Muscle layer of colon (tissue), 2 donors: ENCODE measurements at regions not wholly inside any gene's neighbourhood (a gene's known extent, or its start where the extent isn't known, plus 50 kb on each side); places are given as distances from the start of the nearest gene placed in this dataset.

Source experiments
- H3K27ac ChIP-seq: one replicate; pipeline ENCODE4 v1.7.0; 2013; ENCODE audit warnings: low read depth, mild to moderate bottlenecking, low read length, moderate library complexity
- H3K27me3 ChIP-seq, 2 donors: one replicate each; pipeline ENCODE4 v1.7.0; 2013; ENCODE audit warnings: low read length in 2 of 2, mild to moderate bottlenecking in 2 of 2; ENCODE audit not compliant: insufficient read depth in 2 of 2, control insufficient read depth in 1 of 2
- H3K36me3 ChIP-seq: one replicate; pipeline ENCODE4 v1.7.0; 2013; ENCODE audit warnings: mild to moderate bottlenecking, low read length; ENCODE audit not compliant: insufficient read depth
- H3K4me1 ChIP-seq: one replicate; pipeline ENCODE4 v1.7.0; 2013; ENCODE audit warnings: mild to moderate bottlenecking, low read length; ENCODE audit not compliant: insufficient read depth
- H3K4me3 ChIP-seq, 2 donors: one replicate each; pipeline ENCODE4 v1.7.0; 2013; ENCODE audit warnings: low read length in 2 of 2, low read depth in 1 of 2, mild to moderate bottlenecking in 1 of 2, moderate library complexity in 1 of 2
- H3K9ac ChIP-seq: one replicate; pipeline ENCODE4 v1.7.0; 2013; ENCODE audit warnings: low read length
- H3K9me3 ChIP-seq: one replicate; pipeline ENCODE4 v1.7.0; 2013; ENCODE audit warnings: mild to moderate bottlenecking, low read length
- donor health status: abdominal sarcoma.
- donor health status: Adenocarcinoma of cecum.

DNA sequence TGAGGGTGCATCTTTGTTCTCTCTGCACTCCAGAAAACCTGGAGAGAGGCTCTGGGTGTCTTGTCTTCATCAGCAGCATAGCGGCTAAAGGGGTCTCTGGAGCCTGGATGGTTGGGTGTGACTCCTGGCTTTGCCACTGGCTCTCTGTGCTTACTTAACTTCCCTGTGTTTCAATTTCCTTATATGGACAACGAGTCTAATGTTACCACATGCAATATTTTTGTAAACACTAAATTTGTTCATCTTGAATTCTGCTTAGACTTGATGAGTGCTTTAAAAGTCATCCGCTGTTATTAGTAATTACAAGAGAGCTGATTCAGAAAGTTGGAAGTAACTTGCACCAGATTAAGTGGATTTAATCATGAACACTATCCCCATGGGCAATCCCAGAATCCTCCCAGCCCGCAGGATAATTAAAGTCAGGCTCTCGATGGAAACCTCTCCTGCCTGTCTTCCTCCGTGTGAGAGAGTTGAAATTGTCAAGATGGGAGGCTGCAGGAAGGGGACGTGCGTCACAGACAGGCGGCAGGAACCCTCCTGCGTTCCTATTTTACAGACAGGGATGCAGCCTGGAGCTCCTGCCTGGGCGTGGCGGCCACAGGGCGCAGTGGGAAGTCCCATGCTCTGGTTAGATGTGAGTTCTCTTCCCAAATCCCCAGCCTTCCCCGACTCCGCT is 201.2 kb downstream of the TTC8 start:
- no peaks in the 10 kb centered on the region for H3K36me3 ChIP-seq
- peaks cover 5% of the 10 kb centered on the region for H3K9me3 ChIP-seq
- H3K9ac ChIP-seq, result no peak overlapping the region
- H3K27me3 ChIP-seq, result peaks cover 11 to 12% of the 10 kb centered on the region in 2 donors
- no peak overlapping the region for H3K4me3 ChIP-seq
- H3K27ac ChIP-seq, result no peak overlapping the region
- peaks cover 5% of the 10 kb centered on the region for H3K4me1 ChIP-seq

DNA sequence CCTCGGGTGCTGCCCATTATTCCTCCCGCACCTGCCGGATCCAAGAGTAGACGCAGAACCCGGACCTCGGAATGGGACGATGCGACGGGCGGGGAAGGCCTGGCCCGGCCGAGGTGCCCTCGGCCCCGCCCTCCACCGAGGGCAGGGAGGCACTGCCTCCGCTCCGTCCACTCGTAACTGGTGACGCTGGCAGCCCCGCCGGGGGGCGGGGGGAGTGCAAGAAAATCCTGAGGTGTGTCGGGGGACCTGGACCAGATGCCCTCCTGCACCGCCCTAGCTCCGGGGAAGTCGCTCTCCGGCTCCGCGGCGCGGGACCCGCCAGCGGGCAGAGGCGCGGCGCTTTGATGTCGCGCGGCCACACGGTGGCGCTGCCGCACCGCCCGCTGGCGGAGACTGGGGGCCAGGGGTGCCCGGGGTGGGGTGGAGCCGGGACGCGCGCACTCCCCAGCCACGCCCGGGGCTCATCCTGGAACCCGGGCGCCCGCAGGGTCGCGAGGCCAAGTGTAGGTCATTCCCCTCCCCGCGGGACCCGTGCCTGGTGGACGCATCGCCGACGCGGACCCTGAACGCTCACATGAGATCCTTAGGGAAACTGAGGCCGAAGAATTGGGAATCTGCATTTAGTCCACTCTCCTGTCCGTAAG is 202.8 kb downstream of the TTC8 start:
- Histone ChIP-seq H3K27ac (no peak overlapping the region), H3K36me3 (no peaks in the 10 kb centered on the region), H3K9ac (no peak overlapping the region), H3K4me3 (peak overlapping the region; percentile 59 to 60), H3K9me3 (peaks cover 5% of the 10 kb centered on the region), H3K4me1 (peaks cover 5% of the 10 kb centered on the region), H3K27me3 (peaks cover 11 to 12% of the 10 kb centered on the region in 2 donors)

DNA sequence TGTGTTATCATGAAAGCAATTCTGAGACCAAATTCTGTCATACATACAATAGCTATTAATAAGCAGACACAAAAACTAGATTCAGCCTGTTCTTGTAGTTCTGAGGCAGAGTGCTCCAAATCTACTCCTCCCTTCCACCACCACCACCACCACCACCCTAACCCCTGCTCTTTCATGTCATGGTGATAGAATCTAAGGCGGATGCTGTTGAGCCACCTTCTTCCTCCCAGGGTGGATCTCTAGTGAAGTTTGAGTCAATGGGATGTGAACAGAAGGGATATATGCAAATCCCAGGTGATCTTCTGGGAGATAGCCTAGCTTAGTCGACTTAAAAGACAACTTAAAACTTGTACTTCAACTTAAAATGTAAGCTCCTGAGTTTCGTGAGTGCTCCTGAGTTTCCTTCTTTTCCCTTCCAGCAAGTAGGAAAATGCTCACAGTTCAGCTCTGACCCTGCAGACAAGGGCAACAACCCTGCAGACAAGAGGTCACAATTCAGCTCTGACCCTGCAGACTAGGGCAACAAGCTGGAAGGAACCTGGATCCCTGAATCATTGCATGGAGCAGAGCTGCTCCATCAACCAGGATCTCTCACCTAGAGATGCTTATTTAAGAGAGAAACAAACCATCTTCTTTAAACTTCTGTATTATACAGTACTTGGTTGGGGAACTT is 204.1 kb downstream of the TTC8 start:
- Histone ChIP-seq H3K9ac (no peak overlapping the region), H3K4me3 (no peak overlapping the region), H3K36me3 (no peaks in the 10 kb centered on the region), H3K9me3 (peaks cover 5% of the 10 kb centered on the region), H3K27me3 (peaks cover 11 to 12% of the 10 kb centered on the region in 2 donors), H3K4me1 (peaks cover 5% of the 10 kb centered on the region), H3K27ac (no peak overlapping the region)

DNA sequence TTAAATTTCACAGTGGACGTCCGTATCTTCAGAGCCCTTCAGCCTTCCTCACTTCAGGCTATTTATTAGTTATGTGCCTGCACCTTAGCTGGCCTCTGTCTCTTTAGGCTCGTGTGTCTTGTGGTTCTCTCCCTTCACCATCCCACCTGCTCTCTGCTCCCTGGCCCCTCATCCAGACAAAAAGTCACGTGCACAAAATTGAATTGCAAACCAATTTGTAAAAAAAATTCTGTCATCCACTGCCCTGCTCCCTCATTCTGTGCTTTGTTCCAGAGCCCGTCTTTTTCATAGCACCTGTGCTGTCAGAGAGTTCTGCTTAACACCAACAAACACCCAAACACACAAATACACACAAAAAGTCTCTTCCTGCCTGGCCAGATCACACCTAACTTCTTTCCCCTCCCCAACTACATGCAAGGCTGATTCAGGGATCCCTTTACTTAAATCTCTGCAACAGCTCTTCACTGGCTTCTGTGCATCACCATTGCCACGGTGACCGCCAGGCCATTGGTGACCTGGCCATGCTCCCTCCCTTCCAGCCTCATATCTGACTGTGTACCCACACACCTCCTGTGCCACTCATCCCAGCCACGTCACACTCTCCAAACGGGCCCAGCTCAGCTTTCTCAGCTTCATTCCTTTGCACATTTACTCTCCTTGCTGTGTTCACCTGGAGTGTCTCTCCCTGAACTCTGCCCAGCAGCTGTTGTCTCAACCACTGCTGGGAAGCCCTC is 205.7 kb downstream of the TTC8 start:
- Histone ChIP-seq H3K4me3 (no peak overlapping the region), H3K9ac (no peak overlapping the region), H3K4me1 (peaks cover 5% of the 10 kb centered on the region), H3K27me3 (peaks cover 11 to 12% of the 10 kb centered on the region in 2 donors), H3K9me3 (peaks cover 5% of the 10 kb centered on the region), H3K36me3 (no peaks in the 10 kb centered on the region), H3K27ac (no peak overlapping the region)

DNA sequence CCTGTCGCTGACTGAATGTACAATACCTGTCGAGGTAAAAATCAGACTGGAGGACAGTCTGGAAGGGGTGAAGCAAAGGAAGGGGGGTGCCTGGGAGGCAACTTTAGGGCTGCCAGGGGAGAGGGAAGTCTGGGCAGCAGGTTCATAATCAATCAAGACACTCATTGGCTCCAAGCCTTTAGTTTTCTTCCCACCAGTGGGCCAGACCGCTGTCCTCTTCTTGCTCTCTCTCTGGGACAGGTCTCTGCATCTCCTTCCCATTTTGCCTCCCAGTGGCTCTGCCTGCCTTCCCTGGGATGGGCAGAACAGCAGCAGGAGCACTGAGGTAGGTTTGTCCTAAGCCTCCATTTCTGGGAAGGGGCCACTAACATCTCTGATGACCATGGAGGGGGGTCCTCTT is 206.5 kb downstream of the TTC8 start:
- Histone ChIP-seq H3K27me3 (peaks cover 11 to 12% of the 10 kb centered on the region in 2 donors), H3K36me3 (no peaks in the 10 kb centered on the region), H3K27ac (no peak overlapping the region), H3K4me3 (no peak overlapping the region), H3K9ac (no peak overlapping the region), H3K4me1 (peaks cover 5% of the 10 kb centered on the region), H3K9me3 (peaks cover 5% of the 10 kb centered on the region)

DNA sequence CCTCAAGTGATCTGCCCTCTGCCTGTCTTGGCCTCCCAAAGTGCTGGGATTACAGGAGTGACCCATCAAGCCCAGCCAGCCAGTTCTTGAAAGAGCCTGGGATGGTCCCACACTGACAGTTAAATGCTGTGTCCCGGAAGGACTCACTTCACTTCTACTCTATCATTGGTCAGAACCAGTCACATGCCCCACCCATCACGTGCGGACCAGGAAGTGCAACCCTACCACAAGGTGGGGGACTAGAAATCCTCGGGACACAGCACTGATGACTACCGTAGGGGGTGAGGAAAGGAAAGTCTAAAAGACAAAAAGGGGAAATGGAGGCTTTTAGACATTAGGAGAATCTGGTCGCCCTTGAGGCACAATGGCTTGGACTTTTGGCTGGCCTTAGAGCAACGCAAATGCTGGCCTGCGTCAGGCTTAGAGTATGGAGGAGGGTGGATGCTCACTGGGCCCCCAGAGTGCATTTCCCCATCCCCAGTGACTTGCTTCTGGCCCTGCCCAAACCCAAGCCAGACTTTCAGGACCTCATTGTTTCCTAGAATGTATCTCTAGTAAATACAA is 207.7 kb downstream of the TTC8 start:
- Histone ChIP-seq H3K36me3 (no peaks in the 10 kb centered on the region), H3K27me3 (peaks cover 6 to 11% of the 10 kb centered on the region in 2 donors), H3K9me3 (peaks cover 5% of the 10 kb centered on the region), H3K27ac (no peak overlapping the region), H3K4me3 (no peak overlapping the region), H3K9ac (no peak overlapping the region), H3K4me1 (peaks cover 5% of the 10 kb centered on the region)

DNA sequence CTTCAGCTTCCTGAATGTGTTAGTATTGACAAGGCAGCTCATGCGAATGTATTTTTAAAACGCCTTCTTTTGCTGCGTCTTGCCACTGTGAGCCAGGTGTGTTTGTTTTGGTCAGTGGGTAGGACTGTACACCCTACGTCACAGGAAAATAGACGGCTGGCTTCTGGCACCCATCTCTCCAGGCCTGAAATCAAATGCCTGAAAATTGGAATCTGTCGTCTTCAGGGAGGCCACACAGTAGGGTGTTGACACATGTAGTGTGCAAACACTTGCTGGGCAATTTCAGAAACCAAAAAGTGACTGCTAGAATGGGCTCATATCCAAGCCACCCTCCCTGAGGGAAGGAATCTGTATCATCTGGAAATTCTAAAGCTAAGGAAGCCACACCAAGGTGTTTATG is 209.3 kb downstream of the TTC8 start:
- Histone ChIP-seq H3K4me3 (no peak overlapping the region), H3K27ac (no peak overlapping the region), H3K4me1 (no peaks in the 10 kb centered on the region), H3K27me3 (peaks cover 0 to 9% of the 10 kb centered on the region in 2 donors), H3K9me3 (peaks cover under 1% of the 10 kb centered on the region), H3K36me3 (no peaks in the 10 kb centered on the region), H3K9ac (no peak overlapping the region)

DNA sequence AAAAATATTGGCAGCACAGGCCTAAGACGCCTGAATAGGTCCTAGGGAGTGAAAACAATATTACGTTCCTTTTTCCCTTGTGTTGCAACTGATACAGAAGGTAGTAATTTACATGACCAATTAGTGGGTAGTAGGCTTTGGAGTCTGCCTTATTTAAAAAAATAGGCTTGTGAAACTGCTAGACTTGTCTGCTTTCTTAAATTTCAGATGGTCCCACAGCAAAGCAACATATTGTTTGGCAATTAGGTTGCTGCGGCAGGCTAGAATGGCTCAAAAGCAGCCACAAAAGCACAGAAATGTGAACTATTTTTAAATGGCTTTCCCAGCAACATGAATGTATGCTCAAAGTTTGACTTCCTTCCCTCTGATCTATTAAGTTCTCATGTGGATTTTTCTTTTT is 211.9 kb downstream of the TTC8 start:
- Histone ChIP-seq H3K4me1 (peaks cover 13% of the 10 kb centered on the region), H3K27me3 (no peaks in the 10 kb centered on the region)

DNA sequence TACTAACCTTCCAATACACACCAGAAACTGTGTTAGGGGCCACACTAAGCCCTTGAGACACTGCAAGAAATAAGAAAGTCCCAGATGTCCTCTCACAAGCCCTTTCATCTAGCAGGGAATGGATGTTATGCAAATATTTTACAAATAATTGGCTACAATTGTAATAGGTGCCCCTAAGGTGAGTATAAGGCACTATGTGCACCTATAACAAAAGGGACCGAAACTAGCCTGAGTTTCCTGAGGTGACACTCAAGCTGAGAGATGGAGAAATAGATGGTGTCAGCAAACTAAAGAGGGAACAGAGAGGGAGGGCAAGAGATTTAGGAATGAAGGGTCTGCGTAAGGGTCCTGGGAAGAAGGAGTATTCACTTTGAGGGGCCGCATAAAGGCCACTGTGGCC is 212.6 kb downstream of the TTC8 start:
- no peak overlapping the region for H3K27ac ChIP-seq
- H3K9ac ChIP-seq, result no peak overlapping the region
- peaks cover 15% of the 10 kb centered on the region for H3K4me1 ChIP-seq

More for the DNA sequence above, 211.9 kb downstream of the TTC8 start:
- Histone ChIP-seq H3K36me3 (no peaks in the 10 kb centered on the region), H3K4me3 (no peak overlapping the region), H3K27ac (no peak overlapping the region), H3K9me3 (no peaks in the 10 kb centered on the region), H3K9ac (no peak overlapping the region)

DNA sequence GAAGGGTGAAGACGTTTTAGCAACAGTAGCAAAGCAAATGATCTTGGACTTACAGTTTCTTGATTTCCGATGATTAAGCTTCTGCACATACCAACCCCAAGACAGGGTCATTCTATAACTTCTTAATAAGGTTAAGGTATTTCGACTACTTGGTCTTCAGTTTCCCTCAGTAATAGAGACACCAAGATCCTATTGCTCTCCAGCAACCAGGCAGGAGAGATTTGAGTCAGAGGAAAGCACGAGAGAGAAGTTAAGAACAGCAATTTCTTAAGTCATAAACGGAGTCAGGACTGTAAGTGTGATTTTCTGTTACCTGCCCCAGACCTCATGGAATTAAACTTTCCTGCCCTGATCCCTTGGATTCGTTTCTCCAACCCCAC is 215.6 kb downstream of the TTC8 start:
- Histone ChIP-seq H3K4me3 (peak overlapping the region; percentile 45 to 56), H3K27me3 (no peaks in the 10 kb centered on the region), H3K9me3 (no peaks in the 10 kb centered on the region), H3K9ac (no peak overlapping the region), H3K27ac (peak overlapping the region; percentile 57), H3K36me3 (no peaks in the 10 kb centered on the region), H3K4me1 (peaks cover 15% of the 10 kb centered on the region)

More for the DNA sequence above, 212.6 kb downstream of the TTC8 start:
- Histone ChIP-seq H3K27me3 (no peaks in the 10 kb centered on the region), H3K9me3 (no peaks in the 10 kb centered on the region), H3K36me3 (no peaks in the 10 kb centered on the region), H3K4me3 (no peak overlapping the region)
